Ammon's horn (tissue), 1 donor: ENCODE measurements at regions not wholly inside any gene's neighbourhood (a gene's known extent, or its start where the extent isn't known, plus 50 kb on each side); places are given as distances from the start of the nearest gene placed in this dataset.
"Not testable (repeated sequence)": the region's sequence is repeated elsewhere in the genome, so short reads cannot be mapped to it uniquely, and the experiment has no call there.

ENCODE experiments used
- DNase-seq: peaks from one replicate; pipeline ENCODE4 v3.0.0-alpha.2; 2016; ENCODE audit warnings: low spot score

- DNase-seq, result peak; percentile 4
Measured at GRCh38 chr14:27799066-27800028, 967.2 kb upstream of the FOXG1 start.

- DNase-seq, result not testable (repeated sequence)
Measured at GRCh38 chr14:27817746-27818430, 948.7 kb upstream of the FOXG1 start.

GRCh38 chr14:27826149-27826548 is 940.4 kb upstream of the FOXG1 start:
- peak; percentile 47 for DNase-seq

GRCh38 chr14:27831978-27832377 is 934.6 kb upstream of the FOXG1 start:
- not testable (repeated sequence) for DNase-seq

- DNase-seq, result peak; percentile 5
Measured at GRCh38 chr14:27833001-27833400, 933.6 kb upstream of the FOXG1 start.

GRCh38 chr14:27836386-27836785 is 930.2 kb upstream of the FOXG1 start:
- no peak for DNase-seq

GRCh38 chr14:27845241-27845850 is 921.2 kb upstream of the FOXG1 start:
- DNase-seq, result no peak

GRCh38 chr14:27845902-27846301 is 920.7 kb upstream of the FOXG1 start:
- no peak for DNase-seq

- not testable (repeated sequence) for DNase-seq
Measured at GRCh38 chr14:27847480-27847879, 919.1 kb upstream of the FOXG1 start.

GRCh38 chr14:27849193-27849592 is 917.4 kb upstream of the FOXG1 start:
- not testable (repeated sequence) for DNase-seq

- no peak for DNase-seq
Measured at GRCh38 chr14:27862684-27863083, 903.9 kb upstream of the FOXG1 start.

GRCh38 chr14:27863166-27863565 is 903.4 kb upstream of the FOXG1 start:
- DNase-seq, result no peak

- DNase-seq, result no peak
Measured at GRCh38 chr14:27881063-27881462, 885.5 kb upstream of the FOXG1 start.

GRCh38 chr14:27881646-27882045 is 884.9 kb upstream of the FOXG1 start:
- DNase-seq, result no peak

- no peak for DNase-seq
Measured at GRCh38 chr14:27886256-27886655, 880.3 kb upstream of the FOXG1 start.

GRCh38 chr14:27890259-27890658 is 876.3 kb upstream of the FOXG1 start:
- no peak for DNase-seq

- DNase-seq, result not testable (repeated sequence)
Measured at GRCh38 chr14:27908484-27908883, 858.1 kb upstream of the FOXG1 start.

GRCh38 chr14:27916326-27916725 is 850.3 kb upstream of the FOXG1 start:
- DNase-seq, result no peak

- no peak for DNase-seq
Measured at GRCh38 chr14:27917896-27918295, 848.7 kb upstream of the FOXG1 start.

GRCh38 chr14:27927519-27927918 is 839.1 kb upstream of the FOXG1 start:
- no peak for DNase-seq

- DNase-seq, result no peak
Measured at GRCh38 chr14:27929797-27930347, 836.7 kb upstream of the FOXG1 start.

GRCh38 chr14:27938392-27938791 is 828.2 kb upstream of the FOXG1 start:
- no peak for DNase-seq
